Epithelial cell of esophagus (primary cell): ENCODE measurements at regions not wholly inside any gene's neighbourhood (a gene's known extent, or its start where the extent isn't known, plus 50 kb on each side); places are given as distances from the start of the nearest gene placed in this dataset.

ENCODE experiments used
- DNase-seq: peaks from one replicate; pipeline ENCODE4 v3.0.0; 2010; ENCODE audit warnings: low read depth
- H3K4me3 ChIP-seq: 2 replicates; pipeline ENCODE4 v1.5.1; 2011; ENCODE audit warnings: mild to moderate bottlenecking, low read length, control low read depth
- TF ChIP-seq, protein P1 (sequence below): IDR thresholded peaks from 2 replicates; pipeline ENCODE4 v1.5.1; 2011; ENCODE audit warnings: low read depth, mild to moderate bottlenecking, low read length, control low read depth, inconsistent platforms; ENCODE audit not compliant: insufficient read depth; ENCODE audit errors: missing control alignments

DNA sequence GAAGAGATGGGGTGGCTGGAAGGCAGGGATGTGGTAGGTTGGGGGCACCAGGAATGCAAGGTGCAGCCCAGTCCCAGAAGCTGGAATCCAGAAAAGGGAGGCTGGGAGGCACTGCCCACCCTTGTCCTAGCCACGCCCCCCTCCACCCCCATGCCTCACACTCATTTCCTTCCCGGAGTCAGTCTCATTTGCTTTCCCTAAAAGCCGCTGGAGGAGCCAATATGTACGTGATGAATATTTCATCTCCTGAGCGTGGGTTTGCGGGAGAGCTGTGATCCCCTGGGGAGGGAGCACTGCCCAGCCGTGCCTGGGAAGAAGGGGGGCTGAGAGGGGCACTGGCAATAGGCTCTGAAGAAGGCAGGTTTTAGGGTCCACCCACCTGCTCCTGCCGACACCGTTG lies 124.5 kb upstream of the LHX1 start:
- H3K4me3 ChIP-seq, result no peak overlapping the region
- TF ChIP-seq, protein P1, sequence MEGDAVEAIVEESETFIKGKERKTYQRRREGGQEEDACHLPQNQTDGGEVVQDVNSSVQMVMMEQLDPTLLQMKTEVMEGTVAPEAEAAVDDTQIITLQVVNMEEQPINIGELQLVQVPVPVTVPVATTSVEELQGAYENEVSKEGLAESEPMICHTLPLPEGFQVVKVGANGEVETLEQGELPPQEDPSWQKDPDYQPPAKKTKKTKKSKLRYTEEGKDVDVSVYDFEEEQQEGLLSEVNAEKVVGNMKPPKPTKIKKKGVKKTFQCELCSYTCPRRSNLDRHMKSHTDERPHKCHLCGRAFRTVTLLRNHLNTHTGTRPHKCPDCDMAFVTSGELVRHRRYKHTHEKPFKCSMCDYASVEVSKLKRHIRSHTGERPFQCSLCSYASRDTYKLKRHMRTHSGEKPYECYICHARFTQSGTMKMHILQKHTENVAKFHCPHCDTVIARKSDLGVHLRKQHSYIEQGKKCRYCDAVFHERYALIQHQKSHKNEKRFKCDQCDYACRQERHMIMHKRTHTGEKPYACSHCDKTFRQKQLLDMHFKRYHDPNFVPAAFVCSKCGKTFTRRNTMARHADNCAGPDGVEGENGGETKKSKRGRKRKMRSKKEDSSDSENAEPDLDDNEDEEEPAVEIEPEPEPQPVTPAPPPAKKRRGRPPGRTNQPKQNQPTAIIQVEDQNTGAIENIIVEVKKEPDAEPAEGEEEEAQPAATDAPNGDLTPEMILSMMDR, result no peak
- no peak for DNase-seq

DNA sequence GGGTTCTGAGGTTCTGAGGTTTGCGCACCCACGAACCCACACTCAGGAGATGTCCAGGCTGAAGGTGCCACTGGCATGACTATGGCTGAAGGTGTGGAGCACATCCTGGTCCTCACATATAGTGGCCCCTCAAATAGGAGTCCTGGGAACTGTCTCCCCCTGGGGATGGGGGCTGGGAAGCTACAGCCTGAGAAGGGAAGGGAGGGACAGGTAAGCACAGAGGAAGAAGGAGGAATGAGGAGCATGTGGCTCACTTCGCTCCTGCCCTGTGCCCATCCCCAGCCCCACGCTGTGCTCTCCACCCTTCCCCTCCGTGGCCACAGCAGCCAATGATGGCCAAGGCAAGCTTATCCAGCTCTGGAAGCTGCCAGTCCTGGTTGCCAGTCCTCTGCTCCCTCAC lies 123.9 kb upstream of the LHX1 start:
- DNase-seq, result no peak
- TF ChIP-seq, protein P1, result no peak
- no peak overlapping the region for H3K4me3 ChIP-seq

- TF ChIP-seq, protein P1, result no peak
- no peak overlapping the region for H3K4me3 ChIP-seq
- DNase-seq, result no peak
These were observed 123.2 kb upstream of the LHX1 start for GRCh38 chr17:36813957-36814563.

DNA sequence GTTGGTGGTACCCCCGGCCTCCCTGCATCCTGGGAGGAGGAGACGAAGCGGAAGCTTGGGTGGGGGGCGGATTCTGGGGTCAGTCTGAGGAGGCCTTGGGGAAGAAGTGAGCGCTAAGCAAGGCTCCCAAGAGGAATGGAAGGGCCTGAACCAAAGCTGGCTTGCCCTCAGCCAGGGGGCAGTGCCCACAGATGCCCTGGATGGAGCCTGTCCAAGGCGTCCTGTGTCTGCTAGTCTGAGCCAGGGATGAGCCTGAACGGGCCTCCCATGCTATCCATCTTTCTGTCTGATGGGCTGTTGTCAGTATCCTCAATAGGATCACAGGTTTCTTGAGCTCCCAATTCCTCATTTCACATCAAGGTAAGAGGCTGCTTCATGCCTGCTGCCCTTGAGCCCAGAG lies 122.3 kb upstream of the LHX1 start:
- TF ChIP-seq, protein P1, result no peak

GRCh38 chr17:36816214-36816906 lies 120.9 kb upstream of the LHX1 start:
- TF ChIP-seq, protein P1, result no peak
- no peak for DNase-seq
- no peak overlapping the region for H3K4me3 ChIP-seq

More for the DNA sequence above, 122.3 kb upstream of the LHX1 start:
- no peak overlapping the region for H3K4me3 ChIP-seq
- DNase-seq, result no peak

GRCh38 chr17:36816907-36817288 lies 120.4 kb upstream of the LHX1 start:
- TF ChIP-seq, protein P1, result no peak
- DNase-seq, result no peak
- no peak overlapping the region for H3K4me3 ChIP-seq

DNA sequence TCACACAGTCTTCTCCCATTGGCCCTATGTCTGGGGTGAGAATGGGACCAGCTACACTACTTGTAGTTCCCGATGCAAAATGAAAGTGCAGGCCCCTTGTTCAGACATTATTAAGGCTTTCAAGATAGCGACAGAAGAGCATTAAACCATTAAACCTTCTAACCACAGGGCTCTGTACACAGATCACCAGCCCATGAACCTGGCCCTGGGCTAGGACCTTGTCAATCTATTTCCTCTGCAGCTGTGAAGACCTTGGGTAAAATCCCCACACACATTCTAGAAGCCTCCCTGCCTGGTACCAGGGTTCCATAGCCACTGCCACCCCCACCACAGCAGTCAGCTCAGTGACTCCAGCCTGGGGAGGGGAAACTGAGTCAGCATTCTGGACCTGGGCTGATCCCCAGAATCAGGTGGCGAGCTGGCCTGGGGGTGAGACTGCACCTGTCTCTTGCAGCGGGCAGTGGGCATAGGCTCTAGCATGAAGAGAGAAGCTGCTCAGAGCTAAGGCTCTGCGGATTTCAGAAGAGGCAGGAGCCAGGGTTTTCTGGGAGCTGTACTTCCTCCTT lies 119.7 kb upstream of the LHX1 start:
- DNase-seq, result no peak
- TF ChIP-seq, protein P1, result no peak
- no peak overlapping the region for H3K4me3 ChIP-seq
